K562 (cell line): ENCODE measurements at regions not wholly inside any gene's neighbourhood (a gene's known extent, or its start where the extent isn't known, plus 50 kb on each side); places are given as distances from the start of the nearest gene placed in this dataset.

ENCODE experiments used
- CTCF ChIP-seq, 3 experiments: IDR thresholded peaks in 2 of 3; conservative IDR thresholded peaks in 1 of 3; 2 replicates each; pipeline ENCODE4 v1.5.1; 2011 to 2012; ENCODE audit warnings: low read length in 3 of 3, mild to moderate bottlenecking in 3 of 3, control low read depth in 2 of 3, improper control_type of control experiment in 1 of 3, inconsistent platforms in 1 of 3, low read depth in 1 of 3, mixed read lengths in 1 of 3, moderate library complexity in 1 of 3; ENCODE audit not compliant: insufficient read depth in 2 of 3
- NR3C1 ChIP-seq: sonication (generic); formaldehyde crosslinking; IDR thresholded peaks from 2 replicates; pipeline ENCODE4 v1.8.1; 2022; ENCODE audit warnings: missing genetic modification reagents
- SRSF7 ChIP-seq: fragments of 200-400 bp; formaldehyde crosslinking; optimal IDR thresholded peaks from 2 replicates; pipeline ENCODE3; 2017; ENCODE audit warnings: mild to moderate bottlenecking, low read depth, low read length
- USF1 ChIP-seq: sonication (generic); formaldehyde crosslinking; IDR thresholded peaks from 2 replicates; pipeline ENCODE4 v1.9.0; 2022; ENCODE audit warnings: mild to moderate bottlenecking, missing genetic modification reagents
- ZZZ3 ChIP-seq: fragments of 450-650 bp; IDR thresholded peaks from 2 replicates; pipeline ENCODE4 v1.6.1; 2016; ENCODE audit warnings: antibody characterized with exemption, mild to moderate bottlenecking, moderate library complexity

DNA sequence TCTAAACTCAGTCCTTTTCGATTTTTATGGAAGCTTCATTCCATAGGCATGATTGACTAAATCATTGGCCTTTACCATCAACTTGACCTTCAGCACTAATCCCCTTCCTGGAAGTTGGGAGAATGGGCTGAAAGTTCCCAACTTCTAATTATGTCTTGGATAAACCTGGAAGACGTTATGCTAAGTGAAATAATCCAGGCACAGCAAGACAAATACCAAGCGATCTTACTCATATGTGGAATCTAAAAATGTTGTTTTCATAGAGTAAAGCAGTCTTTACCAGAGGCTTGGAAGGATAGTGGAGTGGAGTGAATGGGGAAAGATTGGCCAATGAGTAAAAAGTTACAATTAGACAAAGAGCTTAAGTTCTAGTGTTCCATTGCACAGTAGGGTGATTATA is 1453.2 kb downstream of the PLA2G4A start:
- TF ChIP-seq ZZZ3: no peak
- TF ChIP-seq USF1 (CRISPR knock-in tag): no peak
- no peak for TF ChIP-seq NR3C1 (CRISPR knock-in tag)
- TF ChIP-seq CTCF (IDR thresholded peaks at IDR 0.05 in 2 of 3, conservative IDR thresholded peaks at IDR 0.05 in 1 of 3; ENCODE audit: insufficient read depth in 2 of 3, low read depth in 1 of 3, low read length in 3 of 3): no peak
- no peak for TF ChIP-seq SRSF7
